ENCODE measurements at regions not wholly inside any gene's neighbourhood (a gene's known extent, or its start where the extent isn't known, plus 50 kb on each side); places are given as distances from the start of the nearest gene placed in this dataset.

DNA sequence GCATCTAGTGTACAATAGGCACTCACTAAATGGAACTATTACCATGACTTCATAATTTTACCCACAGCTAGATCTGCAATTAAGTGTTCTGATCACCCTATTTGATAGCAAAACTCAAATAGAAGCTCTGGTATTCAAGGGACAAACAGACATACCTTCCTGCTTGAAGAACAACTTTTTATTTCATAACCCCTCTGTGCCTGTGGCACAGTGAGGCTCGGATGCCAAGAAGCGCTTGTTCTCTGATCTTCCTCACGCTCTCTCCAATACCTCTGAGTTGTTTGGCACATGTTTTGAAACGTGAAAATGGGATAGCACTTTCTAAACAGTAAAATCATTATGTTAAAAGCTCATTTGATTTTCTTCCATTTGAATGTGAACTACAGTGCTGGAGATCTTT lies 232.0 kb downstream of the KLF5 start:
- BruUV-seq (replicated peaks): no TSS peak
- Histone ChIP-seq H3K14ac (replicated peaks; ENCODE audit: low read depth, low read length) (no peak overlapping the region), H2BK20ac (ENCODE audit: low read depth, low read length) (no peak overlapping the region), H2BK120ac (ENCODE audit: low read depth, low read length) (no peak overlapping the region), H3K23ac (ENCODE audit: low read depth, low read length) (no peak overlapping the region), H3K18ac (ENCODE audit: low read depth, low read length) (no peak overlapping the region), H2AK9ac (replicated peaks; ENCODE audit: low read depth, low read length, poor library complexity) (no peak overlapping the region), H3K56ac (ENCODE audit: extremely low read depth, insufficient read depth, low read length) (no peak overlapping the region), H2AFZ (replicated peaks; ENCODE audit: low read length, poor library complexity) (no peak overlapping the region), H3K36me3 (ENCODE audit: control insufficient read depth, insufficient read depth, low read length) (no peaks in the 10 kb centered on the region), H2BK15ac (ENCODE audit: low read depth, low read length) (no peak overlapping the region), H4K20me1 (ENCODE audit: insufficient read depth, low read length) (no peaks in the 10 kb centered on the region), H2BK5ac (ENCODE audit: low read depth, low read length, poor library complexity, severe bottlenecking) (no peak overlapping the region), H4K8ac (ENCODE audit: low read depth in 2 of 2, low read length in 2 of 2) (no peak overlapping the region), H4K5ac (ENCODE audit: low read depth, low read length) (no peak overlapping the region), H3K4me1 (ENCODE audit: control insufficient read depth, insufficient read depth, low read length) (no peaks in the 10 kb centered on the region), H3K79me1 (ENCODE audit: low read depth in 1 of 2, low read length in 2 of 2) (no peaks in the 10 kb centered on the region), H3K9ac (ENCODE audit: low read depth, low read length) (no peak overlapping the region), H3K4me2 (ENCODE audit: low read depth, low read length) (no peak overlapping the region), H3K9me3 (ENCODE audit: control insufficient read depth, insufficient read depth, low read length) (no peaks in the 10 kb centered on the region), H2AK5ac (ENCODE audit: low read depth, low read length) (no peak overlapping the region), H3K4ac (ENCODE audit: low read depth, low read length) (no peak overlapping the region), H4K91ac (ENCODE audit: insufficient read depth, low read depth, low read length) (no peak overlapping the region), H3K4me3 (ENCODE audit: insufficient read depth, low read depth, low read length) (no peak overlapping the region), H3K27me3 (ENCODE audit: control insufficient read depth, insufficient read depth, low read length) (no peaks in the 10 kb centered on the region), H3K27ac (ENCODE audit: insufficient read depth, low read length) (no peak overlapping the region), H3K9me1 (ENCODE audit: insufficient read depth, low read length) (no peaks in the 10 kb centered on the region)
- no peak for TF ChIP-seq FOS (IDR thresholded peaks at IDR 0.05; ENCODE audit: low read depth, low read length)
- TF ChIP-seq BHLHE40 (IDR thresholded peaks at IDR 0.05; ENCODE audit: low read depth, low read length): no peak
- TF ChIP-seq RCOR1 (IDR thresholded peaks at IDR 0.05; ENCODE audit: insufficient replicate concordance, low read length): no peak
- no peak for TF ChIP-seq CEBPB (IDR thresholded peaks at IDR 0.05; ENCODE audit: low read depth, low read length)
- TF ChIP-seq, protein P1, sequence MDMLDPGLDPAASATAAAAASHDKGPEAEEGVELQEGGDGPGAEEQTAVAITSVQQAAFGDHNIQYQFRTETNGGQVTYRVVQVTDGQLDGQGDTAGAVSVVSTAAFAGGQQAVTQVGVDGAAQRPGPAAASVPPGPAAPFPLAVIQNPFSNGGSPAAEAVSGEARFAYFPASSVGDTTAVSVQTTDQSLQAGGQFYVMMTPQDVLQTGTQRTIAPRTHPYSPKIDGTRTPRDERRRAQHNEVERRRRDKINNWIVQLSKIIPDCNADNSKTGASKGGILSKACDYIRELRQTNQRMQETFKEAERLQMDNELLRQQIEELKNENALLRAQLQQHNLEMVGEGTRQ (IDR thresholded peaks at IDR 0.05; ENCODE audit: low read depth, low read length): no peak
- TF ChIP-seq MAZ (IDR thresholded peaks at IDR 0.05; ENCODE audit: borderline replicate concordance, low read depth, low read length): no peak
- TF ChIP-seq RAD21 (IDR thresholded peaks at IDR 0.05; ENCODE audit: low read length): no peak
- DNase-seq: no peak
- POLR2A ChIA-PET (ENCODE audit: unreplicated experiment): no interaction called here
- WGBS, 2 experiments (ENCODE audit: extremely low coverage in 2 of 2, insufficient read length in 1 of 2): no CpG with 5 or more reads among the region's 4 CpGs
- intact Hi-C loops (cut with micrococcal nuclease) (no loop called here), in situ Hi-C loops (cut with MboI; ENCODE audit: low sequenced_read_pairs) (no loop called here), dilution Hi-C loops (cut with HindIII; ENCODE audit: low sequenced_read_pairs, unreplicated experiment) (no loop called here)
- ATAC-seq (ENCODE audit: low read depth): no peak
- CTCF ChIA-PET: no interaction called here
